ENCODE measurements at regions not wholly inside any gene's neighbourhood (a gene's known extent, or its start where the extent isn't known, plus 50 kb on each side); places are given as distances from the start of the nearest gene placed in this dataset.

GRCh38 chr11:96620464-96621044 lies 230.7 kb downstream of the JRKL start:
- peaks cover 0 to 3% of the 10 kb centered on the region in 2 donors for H3K9me3 Mint-ChIP-seq
- no peak overlapping the region for H3K27ac Mint-ChIP-seq
- H3K27me3 Mint-ChIP-seq, result no peaks in the 10 kb centered on the region
- H3K4me3 Mint-ChIP-seq, result no peak overlapping the region
- H3K4me1 Mint-ChIP-seq, result no peaks in the 10 kb centered on the region
- DNase-seq (no peak), ATAC-seq (no peak)

- H3K4me3 Mint-ChIP-seq, result no peak overlapping the region
- ATAC-seq (no peak), DNase-seq (no peak)
- peaks cover 0 to 7% of the 10 kb centered on the region in 2 donors for H3K9me3 Mint-ChIP-seq
- H3K4me1 Mint-ChIP-seq, result no peaks in the 10 kb centered on the region
- H3K27ac Mint-ChIP-seq, result no peak overlapping the region
- H3K27me3 Mint-ChIP-seq, result no peaks in the 10 kb centered on the region
These were observed 231.3 kb downstream of the JRKL start for GRCh38 chr11:96621161-96621560.

GRCh38 chr11:96622026-96622634 lies 232.3 kb downstream of the JRKL start:
- no peak overlapping the region for H3K4me3 Mint-ChIP-seq
- ATAC-seq, result no peak
- no peaks in the 10 kb centered on the region for H3K27me3 Mint-ChIP-seq
- DNase-seq, result no peak
- no peak overlapping the region for H3K27ac Mint-ChIP-seq
- H3K9me3 Mint-ChIP-seq, result peaks cover 0 to 6% of the 10 kb centered on the region in 2 donors
- no peaks in the 10 kb centered on the region for H3K4me1 Mint-ChIP-seq

GRCh38 chr11:96624126-96624525 lies 234.3 kb downstream of the JRKL start:
- Mint-ChIP-seq H3K4me1 (no peaks in the 10 kb centered on the region), H3K4me3 (no peak overlapping the region), H3K9me3 (peaks cover 0 to 6% of the 10 kb centered on the region in 2 donors), H3K27ac (no peak overlapping the region), H3K27me3 (no peaks in the 10 kb centered on the region)
- DNase-seq (no peak), ATAC-seq (no peak)

- Mint-ChIP-seq H3K4me3 (no peak overlapping the region), H3K27me3 (no peaks in the 10 kb centered on the region)
These were observed 237.6 kb downstream of the JRKL start for GRCh38 chr11:96627376-96627775.

GRCh38 chr11:96635655-96636054 lies 245.8 kb downstream of the JRKL start:
- Mint-ChIP-seq H3K27ac (no peak overlapping the region), H3K4me3 (no peak overlapping the region), H3K9me3 (peaks cover 5 to 7% of the 10 kb centered on the region in 2 donors), H3K27me3 (no peaks in the 10 kb centered on the region), H3K4me1 (no peaks in the 10 kb centered on the region)
- no peak for DNase-seq
- ATAC-seq, result peak; percentile 18

More at GRCh38 chr11:96627376-96627775, 237.6 kb downstream of the JRKL start:
- ATAC-seq (no peak), DNase-seq (no peak)
- H3K4me1 Mint-ChIP-seq, result no peaks in the 10 kb centered on the region
- no peak overlapping the region for H3K27ac Mint-ChIP-seq
- peaks cover 0 to 10% of the 10 kb centered on the region in 2 donors for H3K9me3 Mint-ChIP-seq

GRCh38 chr11:96641261-96641660 lies 251.4 kb downstream of the JRKL start:
- Mint-ChIP-seq H3K4me3 (no peak overlapping the region), H3K27me3 (no peaks in the 10 kb centered on the region), H3K4me1 (no peaks in the 10 kb centered on the region), H3K27ac (no peak overlapping the region), H3K9me3 (peaks cover 4 to 5% of the 10 kb centered on the region in 2 donors)
- no peak for ATAC-seq
- DNase-seq, result no peak

GRCh38 chr11:96642583-96642982 lies 252.8 kb downstream of the JRKL start:
- ATAC-seq, result no peak
- H3K9me3 Mint-ChIP-seq, result peaks cover 4 to 6% of the 10 kb centered on the region in 2 donors
- peaks cover 7% of the 10 kb centered on the region for H3K27me3 Mint-ChIP-seq
- H3K4me3 Mint-ChIP-seq, result no peak overlapping the region
- DNase-seq, result no peak
- H3K4me1 Mint-ChIP-seq, result no peaks in the 10 kb centered on the region
- H3K27ac Mint-ChIP-seq, result no peak overlapping the region

- Mint-ChIP-seq H3K27me3 (peaks cover 7% of the 10 kb centered on the region), H3K27ac (no peak overlapping the region), H3K4me3 (no peak overlapping the region), H3K4me1 (no peaks in the 10 kb centered on the region), H3K9me3 (peaks cover 4 to 5% of the 10 kb centered on the region in 2 donors)
- no peak for ATAC-seq
- DNase-seq, result no peak
These were observed 253.4 kb downstream of the JRKL start for GRCh38 chr11:96643173-96643572.

- H3K27me3 Mint-ChIP-seq, result peaks cover 7% of the 10 kb centered on the region
- DNase-seq (no peak), ATAC-seq (no peak)
- peaks cover 4 to 5% of the 10 kb centered on the region in 2 donors for H3K9me3 Mint-ChIP-seq
- H3K4me3 Mint-ChIP-seq, result no peak overlapping the region
- no peak overlapping the region for H3K27ac Mint-ChIP-seq
- H3K4me1 Mint-ChIP-seq, result no peaks in the 10 kb centered on the region
These were observed 257.8 kb downstream of the JRKL start for GRCh38 chr11:96647621-96648020.

- no peak for DNase-seq
- no peak overlapping the region for H3K27ac Mint-ChIP-seq
- no peak for ATAC-seq
- H3K4me3 Mint-ChIP-seq, result no peak overlapping the region
- H3K9me3 Mint-ChIP-seq, result peaks cover 0 to 5% of the 10 kb centered on the region in 2 donors
- peaks cover 7% of the 10 kb centered on the region for H3K27me3 Mint-ChIP-seq
- H3K4me1 Mint-ChIP-seq, result no peaks in the 10 kb centered on the region
These were observed 259.2 kb downstream of the JRKL start for GRCh38 chr11:96648991-96649390.

- Mint-ChIP-seq H3K9me3 (no peaks in the 10 kb centered on the region), H3K27ac (no peak overlapping the region), H3K27me3 (no peaks in the 10 kb centered on the region)
These were observed 262.7 kb downstream of the JRKL start for GRCh38 chr11:96652516-96652915.

GRCh38 chr11:96655474-96655873 lies 265.7 kb downstream of the JRKL start:
- DNase-seq, result no peak
- Mint-ChIP-seq H3K4me1 (no peaks in the 10 kb centered on the region), H3K27me3 (no peaks in the 10 kb centered on the region), H3K9me3 (no peaks in the 10 kb centered on the region), H3K4me3 (no peak overlapping the region), H3K27ac (no peak overlapping the region)
- no peak for ATAC-seq

More at GRCh38 chr11:96652516-96652915, 262.7 kb downstream of the JRKL start:
- ATAC-seq (no peak), DNase-seq (no peak)
- Mint-ChIP-seq H3K4me3 (no peak overlapping the region), H3K4me1 (no peaks in the 10 kb centered on the region)

GRCh38 chr11:96658436-96658835 lies 268.6 kb downstream of the JRKL start:
- DNase-seq (no peak), ATAC-seq (no peak)
- Mint-ChIP-seq H3K4me1 (no peaks in the 10 kb centered on the region), H3K9me3 (no peaks in the 10 kb centered on the region), H3K4me3 (no peak overlapping the region), H3K27ac (no peak overlapping the region), H3K27me3 (no peaks in the 10 kb centered on the region)

GRCh38 chr11:96664110-96664509 lies 274.3 kb downstream of the JRKL start:
- H3K4me3 Mint-ChIP-seq, result no peak overlapping the region
- no peaks in the 10 kb centered on the region for H3K27me3 Mint-ChIP-seq
- DNase-seq, result no peak
- no peak overlapping the region for H3K27ac Mint-ChIP-seq
- H3K4me1 Mint-ChIP-seq, result no peaks in the 10 kb centered on the region
- ATAC-seq, result no peak
- no peaks in the 10 kb centered on the region for H3K9me3 Mint-ChIP-seq

GRCh38 chr11:96680211-96681018 lies 290.6 kb downstream of the JRKL start:
- H3K27ac Mint-ChIP-seq, result no peak overlapping the region
- no peaks in the 10 kb centered on the region for H3K4me1 Mint-ChIP-seq
- no peak overlapping the region for H3K4me3 Mint-ChIP-seq

More at GRCh38 chr11:96680211-96681018, 290.6 kb downstream of the JRKL start:
- H3K9me3 Mint-ChIP-seq, result peaks cover 0 to 7% of the 10 kb centered on the region in 2 donors
- ATAC-seq (no peak), DNase-seq (no peak)
- no peaks in the 10 kb centered on the region for H3K27me3 Mint-ChIP-seq

Measured in stimulated activated naive CD8-positive, alpha-beta T cell treated with anti-CD3 and anti-CD28 coated beads, Interleukin-15, amount 100 ng/mL, for 72 hours (primary cell).